ENCODE measurements at regions not wholly inside any gene's neighbourhood (a gene's known extent, or its start where the extent isn't known, plus 50 kb on each side); places are given as distances from the start of the nearest gene placed in this dataset.

DNA sequence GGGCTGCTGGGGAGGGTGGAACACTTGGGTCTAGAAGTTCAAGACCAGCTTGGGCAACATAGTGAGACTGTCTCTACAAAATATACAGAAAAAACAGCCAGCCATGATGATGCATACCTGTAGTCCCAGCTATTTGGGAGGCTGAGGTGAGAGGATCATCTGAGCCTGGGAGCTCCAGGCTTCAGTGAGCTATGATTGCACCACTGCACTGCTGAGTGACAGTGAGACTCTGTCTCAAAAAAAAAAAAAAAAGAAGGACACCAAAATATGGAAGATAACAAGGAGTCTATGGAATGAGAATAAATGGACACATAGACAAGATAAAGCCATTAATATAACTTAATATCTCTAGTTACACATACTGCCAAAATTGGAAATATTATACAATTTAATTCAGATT, 62.7 kb upstream of the IL15 start:
- Histone ChIP-seq H3K4me1 (ENCODE audit: control insufficient read depth, low read length) (no peaks in the 10 kb centered on the region), H3K27me3 (ENCODE audit: control insufficient read depth, low read length) (no peaks in the 10 kb centered on the region), H3K36me3 (ENCODE audit: control insufficient read depth, low read length) (no peaks in the 10 kb centered on the region), H3F3A (ENCODE audit: control insufficient read depth, insufficient read depth) (no peaks in the 10 kb centered on the region), H4K20me1 (ENCODE audit: control insufficient read depth, insufficient read depth, low read depth, low read length) (no peaks in the 10 kb centered on the region), H3K4me2 (ENCODE audit: low read length) (no peak overlapping the region), H3K79me2 (ENCODE audit: control insufficient read depth, low read length) (no peaks in the 10 kb centered on the region), H3K9me2 (replicated peaks; ENCODE audit: control insufficient read depth, low read length) (no peaks in the 10 kb centered on the region), H3K4me3 (ENCODE audit: low read length) (no peak overlapping the region), H3K27ac (ENCODE audit: low read depth, low read length) (no peak overlapping the region), H3K9me3 (ENCODE audit: control insufficient read depth, insufficient read depth, low read length) (no peaks in the 10 kb centered on the region)
- no peak for TF ChIP-seq CTCF (IDR thresholded peaks at IDR 0.05; ENCODE audit: low read depth, low read length, poor library complexity, severe bottlenecking)
- TF ChIP-seq EZH2phosphoT487 (IDR thresholded peaks at IDR 0.05; ENCODE audit: borderline replicate concordance, low read length), result no peak

- Histone ChIP-seq H3F3A (ENCODE audit: control insufficient read depth, insufficient read depth) (no peaks in the 10 kb centered on the region), H3K4me2 (ENCODE audit: low read length) (no peak overlapping the region), H3K4me3 (ENCODE audit: low read length) (no peak overlapping the region), H3K27me3 (ENCODE audit: control insufficient read depth, low read length) (no peaks in the 10 kb centered on the region), H4K20me1 (ENCODE audit: control insufficient read depth, insufficient read depth, low read depth, low read length) (no peaks in the 10 kb centered on the region), H3K9me3 (ENCODE audit: control insufficient read depth, insufficient read depth, low read length) (no peaks in the 10 kb centered on the region), H3K9me2 (replicated peaks; ENCODE audit: control insufficient read depth, low read length) (no peaks in the 10 kb centered on the region), H3K36me3 (ENCODE audit: control insufficient read depth, low read length) (no peaks in the 10 kb centered on the region), H3K4me1 (ENCODE audit: control insufficient read depth, low read length) (no peaks in the 10 kb centered on the region), H3K27ac (ENCODE audit: low read depth, low read length) (no peak overlapping the region), H3K79me2 (ENCODE audit: control insufficient read depth, low read length) (no peaks in the 10 kb centered on the region)
- TF ChIP-seq EZH2phosphoT487 (IDR thresholded peaks at IDR 0.05; ENCODE audit: borderline replicate concordance, low read length) (no peak), CTCF (IDR thresholded peaks at IDR 0.05; ENCODE audit: low read depth, low read length, poor library complexity, severe bottlenecking) (no peak)
These were observed 60.5 kb upstream of the IL15 start for GRCh38 chr4:141575884-141576283.

DNA sequence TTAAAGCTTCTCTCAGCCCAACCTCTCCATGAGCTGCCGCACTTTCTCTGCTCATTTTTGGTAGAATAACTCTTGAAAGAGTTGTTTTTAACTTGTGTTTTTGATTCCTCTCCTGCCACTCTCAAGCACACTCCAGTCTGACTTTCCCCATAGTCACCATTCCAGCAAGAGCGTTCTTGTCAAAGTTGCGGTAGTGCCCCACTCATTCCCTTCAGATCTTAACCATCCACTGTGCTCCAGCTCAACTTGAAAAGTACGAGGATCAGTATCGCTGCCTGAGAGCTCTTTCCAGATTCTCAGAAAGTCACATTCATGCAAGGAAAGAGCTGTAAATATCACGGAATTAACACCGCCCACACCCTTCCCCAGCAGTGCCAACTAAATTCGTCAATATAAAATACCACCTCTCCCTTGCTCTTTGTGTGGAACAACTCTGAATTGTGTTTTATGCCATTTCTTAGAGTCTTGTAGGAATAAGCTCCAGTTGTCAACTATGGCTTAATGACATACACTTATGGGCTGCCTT, 59.7 kb upstream of the IL15 start:
- Histone ChIP-seq H3F3A (ENCODE audit: control insufficient read depth, insufficient read depth) (no peaks in the 10 kb centered on the region), H4K20me1 (ENCODE audit: control insufficient read depth, insufficient read depth, low read depth, low read length) (no peaks in the 10 kb centered on the region), H3K4me2 (ENCODE audit: low read length) (no peak overlapping the region)

More for the DNA sequence above, 59.7 kb upstream of the IL15 start:
- H3K36me3 ChIP-seq (ENCODE audit: control insufficient read depth, low read length), result no peaks in the 10 kb centered on the region
- H3K27ac ChIP-seq (ENCODE audit: low read depth, low read length), result no peak overlapping the region
- H3K4me1 ChIP-seq (ENCODE audit: control insufficient read depth, low read length), result no peaks in the 10 kb centered on the region
- TF ChIP-seq CTCF (IDR thresholded peaks at IDR 0.05; ENCODE audit: low read depth, low read length, poor library complexity, severe bottlenecking) (no peak), EZH2phosphoT487 (IDR thresholded peaks at IDR 0.05; ENCODE audit: borderline replicate concordance, low read length) (no peak)
- no peaks in the 10 kb centered on the region for H3K9me3 ChIP-seq (ENCODE audit: control insufficient read depth, insufficient read depth, low read length)
- H3K27me3 ChIP-seq (ENCODE audit: control insufficient read depth, low read length), result no peaks in the 10 kb centered on the region
- H3K79me2 ChIP-seq (ENCODE audit: control insufficient read depth, low read length), result no peaks in the 10 kb centered on the region
- H3K4me3 ChIP-seq (ENCODE audit: low read length), result no peak overlapping the region
- H3K9me2 ChIP-seq (replicated peaks; ENCODE audit: control insufficient read depth, low read length), result no peaks in the 10 kb centered on the region
